ENCODE measurements at regions not wholly inside any gene's neighbourhood (a gene's known extent, or its start where the extent isn't known, plus 50 kb on each side); places are given as distances from the start of the nearest gene placed in this dataset.

DNA sequence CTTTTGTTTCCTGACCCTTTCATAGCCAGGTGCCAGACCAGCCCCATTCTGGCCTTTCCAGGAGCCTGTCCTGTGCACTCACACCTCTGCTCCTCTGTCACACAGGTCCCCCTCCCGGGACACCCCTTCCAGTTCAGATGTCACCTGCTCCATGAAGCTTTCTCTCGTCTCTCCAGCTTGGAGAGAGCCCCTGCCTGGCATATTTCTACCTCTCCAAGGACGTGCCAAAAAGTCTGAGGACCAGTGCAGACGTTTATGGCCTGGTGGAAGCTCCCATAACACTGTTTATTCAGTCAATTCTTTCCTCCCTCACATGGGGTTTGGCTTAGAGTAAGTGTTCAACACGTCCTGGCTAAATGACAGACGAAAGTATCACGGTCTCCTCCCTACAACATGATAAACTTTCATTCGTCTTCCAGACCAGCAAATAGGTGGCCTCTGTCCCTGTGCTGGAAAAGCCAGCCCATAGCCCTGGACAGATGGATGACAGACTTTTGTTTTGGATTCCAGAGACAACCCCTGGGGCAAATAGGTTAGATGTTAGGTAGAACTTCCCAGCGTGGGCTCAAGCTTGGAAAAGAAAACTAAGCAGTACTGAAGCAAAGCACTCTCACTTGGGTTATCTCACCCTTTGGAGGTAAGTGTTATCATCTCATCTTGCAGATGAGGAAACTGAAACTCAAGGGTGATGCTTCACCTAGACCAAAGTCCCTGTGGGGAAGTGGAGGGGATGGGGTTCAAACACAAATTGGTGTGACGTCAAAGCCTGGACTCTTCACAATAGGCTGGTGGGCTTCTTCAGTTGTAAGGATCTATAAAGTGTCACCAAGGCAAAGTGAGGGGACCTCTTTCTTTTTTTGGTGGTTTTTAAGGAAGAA lies 52.9 kb upstream of the ECE1 start:
- TF ChIP-seq, protein P1, sequence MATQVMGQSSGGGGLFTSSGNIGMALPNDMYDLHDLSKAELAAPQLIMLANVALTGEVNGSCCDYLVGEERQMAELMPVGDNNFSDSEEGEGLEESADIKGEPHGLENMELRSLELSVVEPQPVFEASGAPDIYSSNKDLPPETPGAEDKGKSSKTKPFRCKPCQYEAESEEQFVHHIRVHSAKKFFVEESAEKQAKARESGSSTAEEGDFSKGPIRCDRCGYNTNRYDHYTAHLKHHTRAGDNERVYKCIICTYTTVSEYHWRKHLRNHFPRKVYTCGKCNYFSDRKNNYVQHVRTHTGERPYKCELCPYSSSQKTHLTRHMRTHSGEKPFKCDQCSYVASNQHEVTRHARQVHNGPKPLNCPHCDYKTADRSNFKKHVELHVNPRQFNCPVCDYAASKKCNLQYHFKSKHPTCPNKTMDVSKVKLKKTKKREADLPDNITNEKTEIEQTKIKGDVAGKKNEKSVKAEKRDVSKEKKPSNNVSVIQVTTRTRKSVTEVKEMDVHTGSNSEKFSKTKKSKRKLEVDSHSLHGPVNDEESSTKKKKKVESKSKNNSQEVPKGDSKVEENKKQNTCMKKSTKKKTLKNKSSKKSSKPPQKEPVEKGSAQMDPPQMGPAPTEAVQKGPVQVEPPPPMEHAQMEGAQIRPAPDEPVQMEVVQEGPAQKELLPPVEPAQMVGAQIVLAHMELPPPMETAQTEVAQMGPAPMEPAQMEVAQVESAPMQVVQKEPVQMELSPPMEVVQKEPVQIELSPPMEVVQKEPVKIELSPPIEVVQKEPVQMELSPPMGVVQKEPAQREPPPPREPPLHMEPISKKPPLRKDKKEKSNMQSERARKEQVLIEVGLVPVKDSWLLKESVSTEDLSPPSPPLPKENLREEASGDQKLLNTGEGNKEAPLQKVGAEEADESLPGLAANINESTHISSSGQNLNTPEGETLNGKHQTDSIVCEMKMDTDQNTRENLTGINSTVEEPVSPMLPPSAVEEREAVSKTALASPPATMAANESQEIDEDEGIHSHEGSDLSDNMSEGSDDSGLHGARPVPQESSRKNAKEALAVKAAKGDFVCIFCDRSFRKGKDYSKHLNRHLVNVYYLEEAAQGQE (IDR thresholded peaks at IDR 0.05; ENCODE audit: borderline replicate concordance): no peak
- no peak for TF ChIP-seq EZH2 (IDR thresholded peaks at IDR 0.05; ENCODE audit: borderline replicate concordance, insufficient read depth, low read length, poor library complexity, severe bottlenecking)
- TF ChIP-seq TAF1 (IDR thresholded peaks at IDR 0.05; ENCODE audit: low read depth): no peak
- no peak for TF ChIP-seq RAD21 (conservative IDR thresholded peaks at IDR 0.05)
- TF ChIP-seq EP300 (conservative IDR thresholded peaks at IDR 0.05; ENCODE audit: poor library complexity, severe bottlenecking): no peak
- no peak for TF ChIP-seq MXI1 (conservative IDR thresholded peaks at IDR 0.05; ENCODE audit: poor library complexity, severe bottlenecking)
- TF ChIP-seq, protein P2, sequence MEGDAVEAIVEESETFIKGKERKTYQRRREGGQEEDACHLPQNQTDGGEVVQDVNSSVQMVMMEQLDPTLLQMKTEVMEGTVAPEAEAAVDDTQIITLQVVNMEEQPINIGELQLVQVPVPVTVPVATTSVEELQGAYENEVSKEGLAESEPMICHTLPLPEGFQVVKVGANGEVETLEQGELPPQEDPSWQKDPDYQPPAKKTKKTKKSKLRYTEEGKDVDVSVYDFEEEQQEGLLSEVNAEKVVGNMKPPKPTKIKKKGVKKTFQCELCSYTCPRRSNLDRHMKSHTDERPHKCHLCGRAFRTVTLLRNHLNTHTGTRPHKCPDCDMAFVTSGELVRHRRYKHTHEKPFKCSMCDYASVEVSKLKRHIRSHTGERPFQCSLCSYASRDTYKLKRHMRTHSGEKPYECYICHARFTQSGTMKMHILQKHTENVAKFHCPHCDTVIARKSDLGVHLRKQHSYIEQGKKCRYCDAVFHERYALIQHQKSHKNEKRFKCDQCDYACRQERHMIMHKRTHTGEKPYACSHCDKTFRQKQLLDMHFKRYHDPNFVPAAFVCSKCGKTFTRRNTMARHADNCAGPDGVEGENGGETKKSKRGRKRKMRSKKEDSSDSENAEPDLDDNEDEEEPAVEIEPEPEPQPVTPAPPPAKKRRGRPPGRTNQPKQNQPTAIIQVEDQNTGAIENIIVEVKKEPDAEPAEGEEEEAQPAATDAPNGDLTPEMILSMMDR (IDR thresholded peaks at IDR 0.05; ENCODE audit: poor library complexity, severe bottlenecking): no peak
- TF ChIP-seq SMC3 (conservative IDR thresholded peaks at IDR 0.05; ENCODE audit: poor library complexity): no peak
- no peak for TF ChIP-seq POLR2AphosphoS5 (IDR thresholded peaks at IDR 0.05)
- no peak overlapping the region for H3K4me2 ChIP-seq (ENCODE audit: low read length)
- H3F3A ChIP-seq (ENCODE audit: insufficient read depth, low read length, poor library complexity, severe bottlenecking): no peaks in the 10 kb centered on the region
- no peaks in the 10 kb centered on the region for H4K20me1 ChIP-seq (ENCODE audit: insufficient read depth)
- H3K9me3 ChIP-seq (ENCODE audit: low read length): no peaks in the 10 kb centered on the region
- no peak overlapping the region for H2AFZ ChIP-seq (ENCODE audit: low read depth, low read length)
- peaks cover 10% of the 10 kb centered on the region for H3K79me2 ChIP-seq (replicated peaks; ENCODE audit: insufficient read depth, low read length)
- peak overlapping the region; percentile 81 for H3K4me3 ChIP-seq (ENCODE audit: low read length)
- H3K9ac ChIP-seq (ENCODE audit: low read length): no peak overlapping the region
- no peaks in the 10 kb centered on the region for H3K36me3 ChIP-seq (ENCODE audit: insufficient read depth, low read length)
- H3K27me3 ChIP-seq (ENCODE audit: insufficient read depth, low read depth, low read length): no peaks in the 10 kb centered on the region
- no peak overlapping the region for H3K27ac ChIP-seq (ENCODE audit: low read length)
- no peaks in the 10 kb centered on the region for H3K9me2 ChIP-seq (ENCODE audit: insufficient read depth, low read length)

DNA sequence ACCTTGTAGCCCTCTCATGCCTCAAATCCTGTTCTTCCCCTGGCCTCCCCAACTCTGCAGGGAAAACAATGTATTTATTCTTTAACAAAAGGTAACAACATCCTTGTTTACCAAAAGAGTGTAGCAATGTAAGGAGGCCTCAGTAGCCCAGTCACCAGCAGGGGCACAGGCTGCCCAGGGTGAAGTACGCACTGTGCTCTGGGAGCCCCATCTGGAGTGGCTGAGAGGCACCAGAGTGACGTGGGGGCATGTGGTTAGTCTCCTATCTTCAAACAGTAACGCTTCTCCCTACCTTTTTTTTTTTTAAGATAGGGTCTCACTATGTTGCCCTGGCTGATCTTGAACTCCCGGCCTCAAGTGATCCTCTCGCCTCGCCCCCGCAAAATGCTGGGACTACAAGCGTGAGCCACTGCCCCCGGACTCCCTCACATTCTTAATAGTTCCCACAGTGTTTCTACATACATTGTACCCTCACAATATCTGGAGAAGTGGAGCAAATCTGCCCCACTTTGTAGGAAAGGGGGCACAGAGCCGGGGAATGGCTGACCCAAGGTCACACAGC lies 51.3 kb upstream of the ECE1 start:
- H3K27ac ChIP-seq (ENCODE audit: low read length): no peak overlapping the region
- H3K27me3 ChIP-seq (ENCODE audit: insufficient read depth, low read depth, low read length): no peaks in the 10 kb centered on the region
- no peaks in the 10 kb centered on the region for H4K20me1 ChIP-seq (ENCODE audit: insufficient read depth)

More for the DNA sequence above, 51.3 kb upstream of the ECE1 start:
- Histone ChIP-seq H3K9ac (ENCODE audit: low read length) (no peak overlapping the region), H3F3A (ENCODE audit: insufficient read depth, low read length, poor library complexity, severe bottlenecking) (no peaks in the 10 kb centered on the region), H3K4me3 (ENCODE audit: low read length) (peak overlapping the region; percentile 45), H2AFZ (ENCODE audit: low read depth, low read length) (no peak overlapping the region), H3K9me2 (ENCODE audit: insufficient read depth, low read length) (no peaks in the 10 kb centered on the region), H3K4me2 (ENCODE audit: low read length) (no peak overlapping the region), H3K36me3 (ENCODE audit: insufficient read depth, low read length) (no peaks in the 10 kb centered on the region), H3K9me3 (ENCODE audit: low read length) (no peaks in the 10 kb centered on the region), H3K79me2 (replicated peaks; ENCODE audit: insufficient read depth, low read length) (peaks cover 12% of the 10 kb centered on the region)
- TF ChIP-seq MXI1 (conservative IDR thresholded peaks at IDR 0.05; ENCODE audit: poor library complexity, severe bottlenecking) (no peak), RAD21 (conservative IDR thresholded peaks at IDR 0.05) (no peak), EZH2 (IDR thresholded peaks at IDR 0.05; ENCODE audit: borderline replicate concordance, insufficient read depth, low read length, poor library complexity, severe bottlenecking) (no peak), SMC3 (conservative IDR thresholded peaks at IDR 0.05; ENCODE audit: poor library complexity) (no peak), POLR2AphosphoS5 (IDR thresholded peaks at IDR 0.05) (no peak), EP300 (conservative IDR thresholded peaks at IDR 0.05; ENCODE audit: poor library complexity, severe bottlenecking) (no peak), TAF1 (IDR thresholded peaks at IDR 0.05; ENCODE audit: low read depth) (no peak)
- TF ChIP-seq, protein P2 (IDR thresholded peaks at IDR 0.05; ENCODE audit: poor library complexity, severe bottlenecking): no peak
- TF ChIP-seq, protein P1 (IDR thresholded peaks at IDR 0.05; ENCODE audit: borderline replicate concordance): no peak
